Lung (tissue), 11 donors: ENCODE measurements at regions not wholly inside any gene's neighbourhood (a gene's known extent, or its start where the extent isn't known, plus 50 kb on each side); places are given as distances from the start of the nearest gene placed in this dataset.

Source experiments
- ATAC-seq: fragments of 200-7000 bp; cut with Tn5 transposase; one replicate; pipeline ENCODE4 v1.9.1; 2020; ENCODE audit warnings: moderate number of reproducible peaks; ENCODE audit not compliant: insufficient read depth, low FRiP score
- DNase-seq, 3 donors: peaks; one replicate each; pipeline ENCODE4 v3.0.0-alpha.2; 2013 to 2017
- H3K27ac ChIP-seq, 2 donors: one replicate each; pipeline ENCODE4 v1.5.1; 2013; ENCODE audit warnings: mild to moderate bottlenecking in 2 of 2, moderate library complexity in 2 of 2, control low read depth in 1 of 2, inconsistent platforms in 1 of 2, low read depth in 1 of 2, low read length in 1 of 2
- H3K27me3 ChIP-seq, 3 donors: one replicate each; pipeline ENCODE4 v1.5.1; 2013; ENCODE audit warnings: low read length in 2 of 3; ENCODE audit not compliant: control insufficient read depth in 3 of 3, insufficient read depth in 3 of 3
- H3K36me3 ChIP-seq, 4 donors: one replicate each; pipeline ENCODE4 v1.5.1; 2013; ENCODE audit warnings: low read length in 4 of 4, mild to moderate bottlenecking in 1 of 4, moderate library complexity in 1 of 4; ENCODE audit not compliant: control insufficient read depth in 4 of 4, insufficient read depth in 4 of 4
- H3K4me1 ChIP-seq, 5 donors: one replicate each; pipeline ENCODE4 v1.5.1; 2013; ENCODE audit warnings: low read length in 5 of 5, mild to moderate bottlenecking in 2 of 5, moderate library complexity in 1 of 5; ENCODE audit not compliant: control insufficient read depth in 5 of 5, insufficient read depth in 5 of 5
- H3K4me3 ChIP-seq: one replicate; pipeline ENCODE4 v1.5.1; 2013; ENCODE audit warnings: mild to moderate bottlenecking, control low read depth, moderate library complexity
- H3K9ac ChIP-seq, 2 donors: one replicate each; pipeline ENCODE4 v1.5.1; 2013; ENCODE audit warnings: low read length in 2 of 2, control low read depth in 1 of 2; ENCODE audit not compliant: insufficient read depth in 1 of 2
- H3K9me3 ChIP-seq, 4 donors: one replicate each; pipeline ENCODE4 v1.5.1; 2013; ENCODE audit warnings: low read length in 3 of 4, mild to moderate bottlenecking in 1 of 4, moderate library complexity in 1 of 4; ENCODE audit not compliant: control insufficient read depth in 4 of 4, insufficient read depth in 3 of 4
- CTCF ChIP-seq: IDR thresholded peaks from 2 replicates; pipeline ENCODE4 v1.5.1; 2012; ENCODE audit warnings: mild to moderate bottlenecking; ENCODE audit errors: control extremely low read depth, extremely low read depth
- WGBS, 2 donors: extraction: QIAGEN DNeasy Blood & Tissue Kit; methylation state at CpG; one replicate each; pipeline ENCODE4 v1.1.7; 2013; 5-methylcytosine and 5-hydroxymethylcytosine counted together
- donor health status: control.
- donor health status: control.
- donor health status: Bipolar disorder and iron deficiency.
- donor health status: healthy.
- donor health status: DM: yes; HTN: yes; CAD: no.

GRCh38 chr12:28967426-28967825, 181.7 kb upstream of the FAR2 start:
- ATAC-seq (no peak), DNase-seq (no peak)
- Histone ChIP-seq H3K27ac (no peak overlapping the region), H3K9ac (no peak overlapping the region), H3K4me1 (peaks cover 0 to 15% (median 0%) of the 10 kb centered on the region in 5 donors), H3K4me3 (no peak overlapping the region), H3K27me3 (no peaks in the 10 kb centered on the region), H3K9me3 (no peaks in the 10 kb centered on the region), H3K36me3 (no peaks in the 10 kb centered on the region)
- 93% methylated on average over 8 of the region's 8 CpGs for WGBS, 2 donors
- no peak for TF ChIP-seq CTCF

GRCh38 chr12:28973491-28973890, 175.6 kb upstream of the FAR2 start:
- Histone ChIP-seq H3K4me1 (no peaks in the 10 kb centered on the region), H3K9me3 (peaks cover 0 to 2% (median 0%) of the 10 kb centered on the region in 4 donors), H3K4me3 (no peak overlapping the region), H3K27me3 (no peaks in the 10 kb centered on the region), H3K36me3 (no peaks in the 10 kb centered on the region), H3K27ac (no peak overlapping the region), H3K9ac (no peak overlapping the region)
- 70 to 92% methylated on average over 2 of the region's 2 CpGs for WGBS, 2 donors
- TF ChIP-seq CTCF, result no peak
- ATAC-seq (no peak), DNase-seq (no peak)

- DNase-seq (no peak), ATAC-seq (no peak)
- no peak for TF ChIP-seq CTCF
- Histone ChIP-seq H3K9me3 (peaks cover 0 to 2% (median 0%) of the 10 kb centered on the region in 4 donors), H3K36me3 (no peaks in the 10 kb centered on the region), H3K9ac (no peak overlapping the region), H3K27me3 (no peaks in the 10 kb centered on the region), H3K4me3 (no peak overlapping the region), H3K27ac (no peak overlapping the region), H3K4me1 (no peaks in the 10 kb centered on the region)
- WGBS, 2 donors, result 52 to 84% methylated on average over 1 of the region's 1 CpG
Measured at GRCh38 chr12:28974166-28974565, 174.9 kb upstream of the FAR2 start.

GRCh38 chr12:28974883-28975282, 174.2 kb upstream of the FAR2 start:
- ATAC-seq (no peak), DNase-seq (no peak)
- H3K36me3 ChIP-seq, result no peaks in the 10 kb centered on the region
- H3K4me3 ChIP-seq, result no peak overlapping the region
- H3K4me1 ChIP-seq, result no peaks in the 10 kb centered on the region
- no peak overlapping the region for H3K9ac ChIP-seq
- 89 to 90% methylated on average over 1 of the region's 1 CpG for WGBS, 2 donors
- H3K9me3 ChIP-seq, result peaks cover 0 to 2% (median 0%) of the 10 kb centered on the region in 4 donors
- TF ChIP-seq CTCF, result no peak
- H3K27ac ChIP-seq, result no peak overlapping the region
- no peaks in the 10 kb centered on the region for H3K27me3 ChIP-seq
